Neural progenitor cell (in vitro differentiated cells): ENCODE measurements at regions not wholly inside any gene's neighbourhood (a gene's known extent, or its start where the extent isn't known, plus 50 kb on each side); places are given as distances from the start of the nearest gene placed in this dataset.

Source experiments
- EZH2 ChIP-seq: fragments of 200-600 bp; sonication (generic); IDR thresholded peaks from 2 replicates; pipeline ENCODE4 v1.6.1; 2017; ENCODE audit warnings: antibody characterized with exemption, mild to moderate bottlenecking, moderate library complexity
- EZH2phosphoT487 ChIP-seq: fragments of 200-600 bp; sonication (generic); IDR thresholded peaks from 2 replicates; pipeline ENCODE4 v1.6.1; 2017; ENCODE audit warnings: antibody characterized with exemption
- TF ChIP-seq, protein P1 (sequence below): fragments of 200-600 bp; sonication (generic); IDR thresholded peaks from 2 replicates; pipeline ENCODE4 v1.5.1; 2017; ENCODE audit warnings: antibody characterized with exemption, mild to moderate bottlenecking

GRCh38 chr14:106308839-106309389, 782.5 kb downstream of the TMEM121 start:
- TF ChIP-seq EZH2 (no peak), EZH2phosphoT487 (no peak)
- TF ChIP-seq, protein P1, sequence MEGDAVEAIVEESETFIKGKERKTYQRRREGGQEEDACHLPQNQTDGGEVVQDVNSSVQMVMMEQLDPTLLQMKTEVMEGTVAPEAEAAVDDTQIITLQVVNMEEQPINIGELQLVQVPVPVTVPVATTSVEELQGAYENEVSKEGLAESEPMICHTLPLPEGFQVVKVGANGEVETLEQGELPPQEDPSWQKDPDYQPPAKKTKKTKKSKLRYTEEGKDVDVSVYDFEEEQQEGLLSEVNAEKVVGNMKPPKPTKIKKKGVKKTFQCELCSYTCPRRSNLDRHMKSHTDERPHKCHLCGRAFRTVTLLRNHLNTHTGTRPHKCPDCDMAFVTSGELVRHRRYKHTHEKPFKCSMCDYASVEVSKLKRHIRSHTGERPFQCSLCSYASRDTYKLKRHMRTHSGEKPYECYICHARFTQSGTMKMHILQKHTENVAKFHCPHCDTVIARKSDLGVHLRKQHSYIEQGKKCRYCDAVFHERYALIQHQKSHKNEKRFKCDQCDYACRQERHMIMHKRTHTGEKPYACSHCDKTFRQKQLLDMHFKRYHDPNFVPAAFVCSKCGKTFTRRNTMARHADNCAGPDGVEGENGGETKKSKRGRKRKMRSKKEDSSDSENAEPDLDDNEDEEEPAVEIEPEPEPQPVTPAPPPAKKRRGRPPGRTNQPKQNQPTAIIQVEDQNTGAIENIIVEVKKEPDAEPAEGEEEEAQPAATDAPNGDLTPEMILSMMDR = peak; percentile 60
